Endothelial cell of umbilical vein (primary cell): ENCODE measurements at regions not wholly inside any gene's neighbourhood (a gene's known extent, or its start where the extent isn't known, plus 50 kb on each side); places are given as distances from the start of the nearest gene placed in this dataset.

ENCODE experiments used
- CTCF ChIP-seq, 2 donors: IDR thresholded peaks; 1 replicate in 1 of 2; 2 replicates in 1 of 2; pipeline ENCODE4 v1.5.1; 2011; ENCODE audit warnings: low read length in 2 of 2, mild to moderate bottlenecking in 2 of 2, moderate library complexity in 2 of 2, control low read depth in 1 of 2, inconsistent platforms in 1 of 2, low read depth in 1 of 2; ENCODE audit not compliant: insufficient read depth in 1 of 2; ENCODE audit errors: extremely low read depth in 1 of 2
- POLR2A ChIP-seq: IDR thresholded peaks from 2 replicates; pipeline ENCODE4 v1.6.1; 2012; ENCODE audit warnings: low read depth, mild to moderate bottlenecking, control low read depth, low read length
- POLR2AphosphoS5 ChIP-seq: IDR thresholded peaks from 2 replicates; pipeline ENCODE4 v1.6.1; 2012; ENCODE audit warnings: low read depth, mild to moderate bottlenecking, control low read depth, low read length, moderate library complexity; ENCODE audit not compliant: insufficient read depth

- TF ChIP-seq CTCF (IDR thresholded peaks at IDR 0.05; ENCODE audit: extremely low read depth in 1 of 2, insufficient read depth in 1 of 2, low read depth in 1 of 2, low read length in 2 of 2) (no peak), POLR2A (no peak), POLR2AphosphoS5 (no peak)
Measured at GRCh38 chr7:17404006-17404405, 105.6 kb downstream of the AHR start.
